ENCODE measurements at regions not wholly inside any gene's neighbourhood (a gene's known extent, or its start where the extent isn't known, plus 50 kb on each side); places are given as distances from the start of the nearest gene placed in this dataset.
"Not testable (repeated sequence)": the region's sequence is repeated elsewhere in the genome, so short reads cannot be mapped to it uniquely, and the experiment has no call there.

- DNase-seq (ENCODE audit: low spot score): no peak
- FAIRE-seq: no peak
Observed at GRCh38 chr4:153937289-153937688, 148.4 kb upstream of the SFRP2 start.

DNA sequence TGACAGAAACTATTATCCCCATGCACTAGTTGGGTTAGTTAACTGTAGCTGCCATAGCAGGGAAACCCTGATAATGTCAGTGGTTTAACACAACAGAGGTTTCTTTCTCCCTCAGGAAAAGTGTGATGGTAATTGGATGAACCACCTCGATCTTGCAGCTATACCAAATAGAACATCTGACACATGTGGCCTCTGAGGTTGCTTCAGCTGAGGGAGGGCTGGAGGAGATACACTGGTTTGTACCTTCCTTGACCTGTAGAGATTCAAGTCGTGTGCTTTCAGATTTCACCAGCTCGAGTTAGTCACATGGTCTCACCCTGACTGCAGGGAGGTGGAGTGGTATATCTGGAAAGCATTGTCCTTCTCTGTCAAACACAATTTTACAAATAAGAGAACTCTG is 147.2 kb upstream of the SFRP2 start:
- FAIRE-seq: no peak
- no peak for DNase-seq (ENCODE audit: low spot score)

- FAIRE-seq (no peak), DNase-seq (ENCODE audit: low spot score) (no peak)
Observed at GRCh38 chr4:153934688-153935017, 145.8 kb upstream of the SFRP2 start.

GRCh38 chr4:153933915-153934687 is 145.2 kb upstream of the SFRP2 start:
- DNase-seq (ENCODE audit: low spot score) (no peak), FAIRE-seq (no peak)

DNA sequence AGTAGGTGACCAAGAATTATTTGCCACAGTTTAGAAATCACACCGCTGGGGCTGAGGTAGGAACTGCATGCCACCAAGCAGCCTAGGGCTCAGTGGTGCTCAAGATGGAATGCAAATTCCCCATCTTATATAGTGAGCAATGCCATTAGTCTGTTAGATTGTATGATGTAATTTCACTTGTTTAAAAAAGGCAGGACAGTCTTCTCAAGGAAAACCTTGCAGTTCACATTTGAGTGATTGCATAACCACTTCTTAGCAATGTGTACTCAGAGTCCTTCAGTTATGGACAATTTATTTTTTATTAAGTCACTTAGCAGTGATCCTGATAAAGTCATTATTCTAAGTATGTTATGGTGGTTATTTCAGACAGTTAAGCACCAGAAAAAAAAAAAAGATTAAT is 142.9 kb upstream of the SFRP2 start:
- DNase-seq (ENCODE audit: low spot score): no peak
- no peak for FAIRE-seq

- no peak for DNase-seq (ENCODE audit: low spot score)
- FAIRE-seq: no peak
Observed at GRCh38 chr4:153929675-153930074, 140.8 kb upstream of the SFRP2 start.

GRCh38 chr4:153927451-153927850 is 138.6 kb upstream of the SFRP2 start:
- FAIRE-seq: no peak
- DNase-seq (ENCODE audit: low spot score): no peak

- no peak for DNase-seq (ENCODE audit: low spot score)
- no peak for FAIRE-seq
Observed at GRCh38 chr4:153922148-153922547, 133.3 kb upstream of the SFRP2 start.

- FAIRE-seq: no peak
Observed at GRCh38 chr4:153919667-153920066, 130.8 kb upstream of the SFRP2 start.

DNA sequence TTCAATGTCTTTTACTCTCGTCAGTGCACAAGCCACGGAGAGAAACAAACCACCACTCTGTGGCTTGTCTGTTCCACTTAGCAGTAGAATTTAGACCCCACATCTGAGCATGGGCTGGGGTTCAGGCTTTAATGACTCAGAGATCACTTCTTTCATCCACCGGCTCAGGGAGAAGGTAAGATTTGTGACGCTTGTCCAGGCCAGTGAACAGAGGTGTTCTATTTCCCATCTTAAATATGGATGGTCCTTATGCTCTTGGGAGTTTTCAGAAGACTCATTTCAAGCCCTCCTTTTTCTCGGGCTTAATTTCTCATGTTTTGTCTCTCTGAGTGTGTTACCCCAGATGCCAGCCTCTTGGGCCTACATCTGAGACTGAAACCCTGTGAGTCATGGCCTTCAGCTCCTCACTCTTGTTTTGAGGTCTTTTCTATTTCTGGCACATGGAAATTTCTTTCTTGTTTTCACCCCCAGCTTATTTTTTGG is 127.4 kb upstream of the SFRP2 start:
- no peak for DNase-seq (ENCODE audit: low spot score)
- no peak for FAIRE-seq

More at GRCh38 chr4:153919667-153920066, 130.8 kb upstream of the SFRP2 start:
- DNase-seq (ENCODE audit: low spot score): no peak

DNA sequence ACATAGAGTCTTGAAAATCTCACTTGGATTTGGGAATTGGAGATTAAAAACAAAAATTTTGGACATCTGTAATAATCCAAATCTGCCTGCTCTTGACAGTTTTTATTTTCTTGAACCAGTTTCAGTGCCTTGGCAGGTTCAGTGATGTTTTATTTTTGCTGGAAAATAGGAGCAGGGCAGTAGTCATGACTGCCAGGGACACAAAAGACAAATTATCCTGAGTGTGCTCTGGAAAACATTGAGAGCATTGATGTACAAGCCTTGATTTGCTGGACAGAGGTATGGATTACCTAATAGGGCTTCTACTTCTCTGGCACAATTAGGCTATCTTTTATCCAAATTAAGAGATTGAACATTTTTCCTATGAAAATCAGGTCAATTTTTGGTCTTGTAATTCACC is 123.4 kb upstream of the SFRP2 start:
- FAIRE-seq: no peak
- no peak for DNase-seq (ENCODE audit: low spot score)

DNA sequence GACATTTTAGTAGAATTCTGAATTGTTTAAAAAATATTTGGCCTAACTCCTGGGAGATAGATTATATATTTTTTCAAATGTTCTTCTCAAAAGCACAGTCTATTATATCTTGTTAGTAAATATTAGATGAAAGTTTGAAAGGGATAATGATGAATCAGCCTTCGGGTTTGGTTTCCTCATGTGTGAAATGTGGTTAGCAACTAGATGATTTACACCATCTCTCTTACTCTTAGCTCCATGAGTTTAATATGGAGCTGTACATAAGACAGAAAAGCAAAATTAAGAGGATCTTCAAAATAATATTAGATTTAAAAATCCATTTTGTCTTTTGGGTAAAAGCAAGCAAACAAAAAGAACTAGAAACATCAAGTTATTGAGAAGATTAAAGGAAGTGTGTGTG is 120.8 kb upstream of the SFRP2 start:
- FAIRE-seq: no peak
- no peak for DNase-seq (ENCODE audit: low spot score)

- FAIRE-seq: no peak
- no peak for DNase-seq (ENCODE audit: low spot score)
Observed at GRCh38 chr4:153906231-153906630, 117.3 kb upstream of the SFRP2 start.

- no peak for FAIRE-seq
- DNase-seq (ENCODE audit: low spot score): no peak
Observed at GRCh38 chr4:153905231-153905630, 116.3 kb upstream of the SFRP2 start.

DNA sequence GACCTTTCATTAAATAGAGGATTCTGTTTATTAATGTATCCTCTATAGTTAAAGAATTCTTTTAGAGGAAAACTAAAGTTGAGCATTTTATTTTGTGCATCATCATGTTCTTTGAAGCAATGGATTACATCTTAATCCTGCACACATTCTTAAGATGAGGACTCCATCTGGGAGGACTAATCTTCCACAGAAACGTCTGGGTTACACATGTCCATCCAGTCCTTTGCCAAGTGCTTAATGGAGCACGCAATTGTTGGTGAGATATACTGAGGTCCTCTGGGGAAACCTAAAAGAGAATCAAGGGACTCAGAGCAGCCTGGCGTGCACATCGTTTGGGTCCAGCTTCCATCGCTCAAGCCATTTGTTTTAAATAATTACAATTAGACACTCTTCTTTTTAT is 115.1 kb upstream of the SFRP2 start:
- no peak for DNase-seq (ENCODE audit: low spot score)
- no peak for FAIRE-seq

DNA sequence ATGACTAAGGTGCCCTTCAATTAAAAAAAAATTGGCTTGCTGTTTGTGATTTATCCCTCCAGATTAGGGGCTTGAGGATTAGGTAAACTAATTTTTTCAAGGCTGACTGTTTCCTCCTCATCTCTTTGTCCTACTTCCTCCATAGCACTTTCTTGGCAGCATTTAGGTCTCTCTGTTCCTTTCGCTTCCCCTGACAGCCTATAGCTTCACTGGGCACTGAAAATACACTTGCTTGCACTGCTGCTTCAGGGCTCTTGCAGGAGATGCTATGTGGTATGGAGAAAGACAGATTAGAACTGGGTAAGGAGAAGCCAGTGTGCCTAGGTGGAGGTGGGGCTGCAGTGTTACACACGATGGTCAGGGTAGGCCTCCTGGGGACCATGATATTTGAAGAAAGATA is 112.3 kb upstream of the SFRP2 start:
- DNase-seq (ENCODE audit: low spot score) (no peak), FAIRE-seq (no peak)

DNA sequence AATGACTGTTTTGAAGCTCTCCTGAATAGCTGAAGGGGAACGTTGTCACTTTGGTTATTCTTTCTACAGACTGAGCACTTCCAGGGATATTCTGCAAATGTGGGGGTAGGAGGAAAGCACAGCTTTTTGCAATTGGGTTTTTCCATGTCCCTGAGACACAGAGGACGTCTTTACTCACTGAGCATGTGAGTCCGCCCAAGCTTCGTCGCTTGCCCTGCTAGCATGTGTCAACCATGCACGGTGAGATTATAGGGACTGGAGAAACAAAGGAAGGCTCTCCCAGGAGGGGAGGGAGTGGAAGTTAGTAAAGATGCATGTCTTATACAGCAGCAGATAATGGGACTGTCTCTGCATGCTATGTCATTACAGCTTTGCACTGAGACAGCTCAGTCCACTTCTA is 111.5 kb upstream of the SFRP2 start:
- no peak for FAIRE-seq

GRCh38 chr4:153890761-153891160 is 101.9 kb upstream of the SFRP2 start:
- DNase-seq (ENCODE audit: low spot score): no peak
- no peak for FAIRE-seq

More for the DNA sequence above, 111.5 kb upstream of the SFRP2 start:
- no peak for DNase-seq (ENCODE audit: low spot score)

GRCh38 chr4:153887217-153887616 is 98.3 kb upstream of the SFRP2 start:
- FAIRE-seq: no peak
- DNase-seq (ENCODE audit: low spot score): no peak

DNA sequence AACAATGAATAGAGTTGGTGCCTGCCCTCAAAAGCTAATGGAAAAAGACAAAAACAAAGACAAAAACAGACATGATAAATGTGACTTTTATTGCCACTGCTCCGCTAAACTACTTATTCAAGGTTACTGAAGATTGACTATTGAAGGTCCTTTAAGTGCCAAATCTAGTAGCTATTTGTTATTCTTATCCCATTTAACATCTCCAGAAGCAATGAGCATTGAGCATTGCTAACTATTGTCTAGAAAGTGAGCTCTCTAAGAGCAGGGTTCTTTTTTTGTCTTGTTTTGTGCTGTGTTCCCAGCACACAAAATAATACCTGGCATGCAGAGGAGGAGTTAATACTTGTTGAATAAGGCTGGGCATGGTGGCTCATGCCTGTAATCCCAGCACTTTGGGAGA is 95.4 kb upstream of the SFRP2 start:
- DNase-seq (ENCODE audit: low spot score) (no peak), FAIRE-seq (no peak)

DNA sequence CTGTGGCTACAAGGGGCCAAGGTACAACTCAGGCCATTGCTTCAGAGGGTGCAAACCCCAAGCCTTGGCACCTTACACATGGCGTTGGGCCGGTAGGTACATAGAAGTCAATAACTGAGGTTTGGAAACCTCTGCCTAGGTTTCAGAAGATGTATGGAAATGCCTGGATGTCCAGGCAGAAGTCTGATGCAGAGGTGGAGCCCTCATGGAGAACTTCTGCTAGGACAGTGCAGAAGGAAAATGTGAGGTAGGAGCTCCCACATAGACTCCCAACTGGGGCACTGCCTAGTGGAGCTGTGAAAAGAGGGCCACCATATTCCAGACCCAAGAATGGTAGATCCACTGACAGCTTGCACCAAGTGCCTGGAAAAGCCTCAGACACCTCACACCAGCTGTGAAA is 92.1 kb upstream of the SFRP2 start:
- FAIRE-seq (no peak), DNase-seq (ENCODE audit: low spot score) (no peak)

DNA sequence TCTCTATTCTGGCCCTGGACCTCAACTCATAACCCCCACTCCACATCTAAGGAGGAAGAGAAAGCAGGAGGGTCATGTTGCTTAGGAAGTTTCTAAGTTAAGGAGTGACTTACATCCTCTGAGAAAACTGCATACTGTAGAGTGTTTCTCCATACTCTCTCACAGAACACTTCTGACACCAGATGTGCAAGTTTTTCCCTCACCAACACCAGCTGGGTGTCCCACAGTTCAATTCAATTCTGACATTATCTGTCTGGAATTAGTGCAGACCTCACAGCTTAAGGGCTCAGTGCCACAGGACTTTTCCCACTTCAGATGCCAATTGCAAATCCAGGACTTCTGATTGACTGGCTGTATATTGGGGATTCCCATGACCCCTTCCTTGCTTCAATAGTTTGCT is 89.0 kb upstream of the SFRP2 start:
- DNase-seq (ENCODE audit: low spot score): no peak
- FAIRE-seq: no peak

DNA sequence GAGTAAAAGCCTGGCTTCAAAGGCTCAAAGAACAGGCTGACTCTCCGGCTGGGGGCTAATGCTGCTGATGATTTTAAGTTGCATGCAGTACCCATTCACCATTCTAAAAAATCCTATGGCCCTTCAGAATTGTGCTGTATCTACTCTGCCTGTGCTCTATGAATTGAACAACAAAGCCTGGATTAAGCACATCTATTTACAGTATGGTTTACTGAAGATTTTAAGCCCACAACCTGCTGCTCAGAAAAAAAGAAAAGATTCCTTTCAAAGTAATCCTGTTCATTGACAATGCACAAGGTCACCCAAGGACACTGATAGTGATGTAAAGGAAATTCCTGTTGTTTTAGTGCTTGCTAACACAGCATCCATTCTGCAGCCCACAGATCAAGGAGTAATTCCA is 84.9 kb upstream of the SFRP2 start:
- FAIRE-seq: no peak

GRCh38 chr4:153866766-153867165 is 77.9 kb upstream of the SFRP2 start:
- FAIRE-seq; DNase-seq (ENCODE audit: low spot score): not testable (repeated sequence)

More for the DNA sequence above, 84.9 kb upstream of the SFRP2 start:
- no peak for DNase-seq (ENCODE audit: low spot score)

Data from urothelium cell line (cell line).